CD4-positive, alpha-beta T cell treated with Interleukin-17A for 1 hour (primary cell): ENCODE measurements at regions not wholly inside any gene's neighbourhood (a gene's known extent, or its start where the extent isn't known, plus 50 kb on each side); places are given as distances from the start of the nearest gene placed in this dataset.

Experiments
- DNase-seq: peaks from one replicate; pipeline ENCODE4 v3.0.0-alpha.2; 2020

- peak; percentile 75 for DNase-seq
Measured at GRCh38 chr1:96966536-96967138, 245.1 kb downstream of the PTBP2 start.

GRCh38 chr1:96967311-96967710 is 245.7 kb downstream of the PTBP2 start:
- no peak for DNase-seq

GRCh38 chr1:96968541-96968940 is 247.0 kb downstream of the PTBP2 start:
- no peak for DNase-seq

GRCh38 chr1:96968983-96969382 is 247.4 kb downstream of the PTBP2 start:
- DNase-seq: no peak

GRCh38 chr1:96969656-96970163 is 248.1 kb downstream of the PTBP2 start:
- no peak for DNase-seq

GRCh38 chr1:96971439-96971838 is 249.9 kb downstream of the PTBP2 start:
- no peak for DNase-seq

GRCh38 chr1:96971849-96972602 is 250.4 kb downstream of the PTBP2 start:
- DNase-seq: no peak

GRCh38 chr1:96973605-96974004 is 252.0 kb downstream of the PTBP2 start:
- no peak for DNase-seq

GRCh38 chr1:96978444-96978843 is 256.9 kb downstream of the PTBP2 start:
- no peak for DNase-seq

- DNase-seq: no peak
Measured at GRCh38 chr1:96978901-96979300, 257.3 kb downstream of the PTBP2 start.

- no peak for DNase-seq
Measured at GRCh38 chr1:96979304-96980268, 258.0 kb downstream of the PTBP2 start.

GRCh38 chr1:96980448-96980847 is 258.9 kb downstream of the PTBP2 start:
- no peak for DNase-seq

- DNase-seq: no peak
Measured at GRCh38 chr1:96981181-96981580, 259.6 kb downstream of the PTBP2 start.

GRCh38 chr1:96982118-96982517 is 260.5 kb downstream of the PTBP2 start:
- DNase-seq: no peak

- no peak for DNase-seq
Measured at GRCh38 chr1:96983866-96984265, 262.3 kb downstream of the PTBP2 start.

- DNase-seq: no peak
Measured at GRCh38 chr1:96987186-96987703, 265.7 kb downstream of the PTBP2 start.

GRCh38 chr1:96989302-96989701 is 267.7 kb downstream of the PTBP2 start:
- no peak for DNase-seq

GRCh38 chr1:96990136-96990535 is 268.6 kb downstream of the PTBP2 start:
- no peak for DNase-seq

GRCh38 chr1:96991261-96991660 is 269.7 kb downstream of the PTBP2 start:
- DNase-seq: no peak

GRCh38 chr1:96992871-96993270 is 271.3 kb downstream of the PTBP2 start:
- DNase-seq: no peak

GRCh38 chr1:96995351-96995750 is 273.8 kb downstream of the PTBP2 start:
- DNase-seq: no peak

GRCh38 chr1:96996001-96996400 is 274.4 kb downstream of the PTBP2 start:
- DNase-seq: no peak

GRCh38 chr1:96997717-96998116 is 276.1 kb downstream of the PTBP2 start:
- DNase-seq: no peak
